ENCODE measurements at regions not wholly inside any gene's neighbourhood (a gene's known extent, or its start where the extent isn't known, plus 50 kb on each side); places are given as distances from the start of the nearest gene placed in this dataset.

GRCh38 chr13:29958476-29958875 lies 108.1 kb upstream of the UBL3 start:
- Histone ChIP-seq H3K9me3 (no peaks in the 10 kb centered on the region), H3K4me2 (no peak overlapping the region), H3K27ac (no peak overlapping the region), H3K4me3 (no peak overlapping the region), H3K4me1 (no peaks in the 10 kb centered on the region)
- WGBS (ENCODE audit: missing lambda C conversion rate) = 77% methylated on average over 1 of the region's 3 CpGs
- FAIRE-seq (no peak), ATAC-seq (no peak), DNase-seq (ENCODE audit: low read depth in 1 of 2, low spot score in 1 of 2) (no peak)
- CTCF ChIA-PET = interaction anchor here (1.8 kb wide), 1 partner anchor 157 kb away, joined by 4 read pairs; no protein-coding TSS in a partner anchor
- POLR2A ChIA-PET = no interaction called here
- no peak for TF ChIP-seq ZC3H11A (IDR thresholded peaks at IDR 0.05)
- no peak for TF ChIP-seq EHF (CRISPR knock-in tag; IDR thresholded peaks at IDR 0.05)

GRCh38 chr13:29957320-29957719 lies 106.9 kb upstream of the UBL3 start:
- TF ChIP-seq ESRRA (IDR thresholded peaks at IDR 0.05; ENCODE audit: borderline replicate concordance, low read length) (no peak), SMC3 (IDR thresholded peaks at IDR 0.05) (no peak)
- DNase-seq (ENCODE audit: low read depth in 1 of 2, low spot score in 1 of 2) (no peak), ATAC-seq (no peak), FAIRE-seq (no peak)
- Histone ChIP-seq H3K4me2 (no peak overlapping the region), H3K4me1 (no peaks in the 10 kb centered on the region), H3K9me3 (no peaks in the 10 kb centered on the region), H3K27ac (no peak overlapping the region), H3K4me3 (no peak overlapping the region)
- 61% methylated on average over 8 of the region's 8 CpGs for WGBS (ENCODE audit: missing lambda C conversion rate)
- POLR2A ChIA-PET = no interaction called here
- CTCF ChIA-PET = interaction anchor here (1.8 kb wide), 1 partner anchor 158 kb away, joined by 4 read pairs; no protein-coding TSS in a partner anchor

GRCh38 chr13:29956853-29957252 lies 106.4 kb upstream of the UBL3 start:
- H3K27ac ChIP-seq = no peak overlapping the region
- DNase-seq (ENCODE audit: low read depth in 1 of 2, low spot score in 1 of 2) (no peak), FAIRE-seq (no peak), ATAC-seq (no peak)
- 48% methylated on average over 4 of the region's 4 CpGs for WGBS (ENCODE audit: missing lambda C conversion rate)
- no peak overlapping the region for H3K4me3 ChIP-seq
- H3K4me2 ChIP-seq = no peak overlapping the region
- no peak for TF ChIP-seq KDM1A (IDR thresholded peaks at IDR 0.05; ENCODE audit: low read depth)
- TF ChIP-seq CBX2 (IDR thresholded peaks at IDR 0.05; ENCODE audit: borderline replicate concordance, low read depth) = no peak
- TF ChIP-seq TP53 (CRISPR knock-in tag; IDR thresholded peaks at IDR 0.05) = no peak
- no peak for TF ChIP-seq POLR2A (IDR thresholded peaks at IDR 0.05; ENCODE audit: low read length)
- CTCF ChIA-PET = interaction anchor here (1.8 kb wide), 1 partner anchor 159 kb away, joined by 4 read pairs; no protein-coding TSS in a partner anchor
- no peaks in the 10 kb centered on the region for H3K9me3 ChIP-seq
- no peaks in the 10 kb centered on the region for H3K4me1 ChIP-seq
- POLR2A ChIA-PET = no interaction called here

GRCh38 chr13:29955137-29955650 lies 104.8 kb upstream of the UBL3 start:
- no peak overlapping the region for H3K4me3 ChIP-seq
- no peak for DNase-seq (ENCODE audit: low read depth in 1 of 2, low spot score in 1 of 2)
- 50% methylated on average over 2 of the region's 2 CpGs for WGBS (ENCODE audit: missing lambda C conversion rate)
- ChIA-PET CTCF (interaction anchor here (1.2 kb wide), 1 partner anchor 8 kb away, joined by 3 read pairs; no protein-coding TSS in a partner anchor), POLR2A (no interaction called here)
- FAIRE-seq = no peak
- H3K9me3 ChIP-seq = no peaks in the 10 kb centered on the region
- no peak overlapping the region for H3K4me2 ChIP-seq
- TF ChIP-seq CBX8 (IDR thresholded peaks at IDR 0.05) (no peak), ZFP36 (IDR thresholded peaks at IDR 0.05; ENCODE audit: borderline replicate concordance, partially characterized antibody) (no peak), RCOR1 (IDR thresholded peaks at IDR 0.05; ENCODE audit: low read depth, low read length) (no peak), ESRRA (IDR thresholded peaks at IDR 0.05; ENCODE audit: borderline replicate concordance, low read length) (no peak), CBX2 (IDR thresholded peaks at IDR 0.05; ENCODE audit: borderline replicate concordance, low read depth) (no peak), FOSL2 (IDR thresholded peaks at IDR 0.05) (no peak), FOSL2 (CRISPR knock-in tag; IDR thresholded peaks at IDR 0.05) (no peak), TFCP2L1 (CRISPR knock-in tag; IDR thresholded peaks at IDR 0.05) (no peak), BHLHE40 (IDR thresholded peaks at IDR 0.05; ENCODE audit: low read depth, low read length) (no peak), NFE2L2 (conservative IDR thresholded peaks at IDR 0.05; ENCODE audit: low read length) (no peak), JUN (IDR thresholded peaks at IDR 0.05) (no peak), RAD21 (conservative IDR thresholded peaks at IDR 0.05 in 1 of 2, IDR thresholded peaks at IDR 0.05 in 1 of 2) (no peak), TP53 (CRISPR knock-in tag; IDR thresholded peaks at IDR 0.05) (no peak), KDM5A (IDR thresholded peaks at IDR 0.05) (no peak), MAFK (IDR thresholded peaks at IDR 0.05; ENCODE audit: partially characterized antibody) (no peak), REST (IDR thresholded peaks at IDR 0.05) (no peak), RFX5 (IDR thresholded peaks at IDR 0.05) (no peak)
- ATAC-seq = no peak
- no peaks in the 10 kb centered on the region for H3K4me1 ChIP-seq
- no peak overlapping the region for H3K27ac ChIP-seq

All from A549 (cell line).